ENCODE measurements at regions not wholly inside any gene's neighbourhood (a gene's known extent, or its start where the extent isn't known, plus 50 kb on each side); places are given as distances from the start of the nearest gene placed in this dataset.
"Not testable (repeated sequence)": the region's sequence is repeated elsewhere in the genome, so short reads cannot be mapped to it uniquely, and the experiment has no call there.

GRCh38 chr14:34275078-34275477, 187.0 kb downstream of the SPTSSA start:
- no peak for TF ChIP-seq EZH2 (IDR thresholded peaks at IDR 0.05; ENCODE audit: borderline replicate concordance, insufficient read depth, low read depth, low read length, poor library complexity, severe bottlenecking)
- TF ChIP-seq CTCF (IDR thresholded peaks at IDR 0.05), result no peak
- Histone ChIP-seq H3K9me3 (ENCODE audit: control extremely low read depth in 1 of 3, control insufficient read depth in 2 of 3, insufficient read depth in 1 of 3, low read length in 2 of 3) (no peaks in the 10 kb centered on the region), H3K4me1 (ENCODE audit: control insufficient read depth in 2 of 2, insufficient read depth in 2 of 2, low read length in 2 of 2) (no peaks in the 10 kb centered on the region), H3K9ac (ENCODE audit: low read length) (no peak overlapping the region), H3K79me2 (ENCODE audit: control insufficient read depth, insufficient read depth, low read length) (no peaks in the 10 kb centered on the region), H4K20me1 (ENCODE audit: control insufficient read depth, insufficient read depth, low read length, poor library complexity, severe bottlenecking) (no peaks in the 10 kb centered on the region), H3K36me3 (replicated peaks in 1 of 2; ENCODE audit: control extremely low read depth in 1 of 2, control insufficient read depth in 1 of 2, extremely low read depth in 1 of 2, insufficient read depth in 2 of 2, low read length in 1 of 2) (no peaks in the 10 kb centered on the region), H3K4me3 (ENCODE audit: control extremely low read depth in 1 of 5, extremely low read depth in 1 of 5, insufficient read depth in 1 of 5, low read depth in 2 of 5, low read length in 4 of 5) (no peak overlapping the region), H3K4me2 (replicated peaks; ENCODE audit: low read depth, low read length, poor library complexity, severe bottlenecking) (no peak overlapping the region), H3K27me3 (replicated peaks in 1 of 4; ENCODE audit: control extremely low read depth in 1 of 4, control insufficient read depth in 3 of 4, insufficient read depth in 4 of 4, low read length in 3 of 4) (no peaks in the 10 kb centered on the region), H2AFZ (ENCODE audit: insufficient read depth, low read depth, low read length, poor library complexity, severe bottlenecking) (no peak overlapping the region), H3K27ac (ENCODE audit: low read length in 2 of 2) (no peak overlapping the region)
- Mint-ChIP-seq H3K27me3 (peaks cover 12% of the 10 kb centered on the region), H3K4me3 (no peak overlapping the region), H3K27ac (no peak overlapping the region), H3K9me3 (ENCODE audit: insufficient read depth) (no peaks in the 10 kb centered on the region), H3K4me1 (no peaks in the 10 kb centered on the region)
- DNase-seq (no peak), ATAC-seq (ENCODE audit: low read depth) (no peak)
- ChIA-PET CTCF (no interaction called here), POLR2A (no interaction called here)
- 100% methylated on average over 2 of the region's 4 CpGs for WGBS (ENCODE audit: insufficient coverage)
- intact Hi-C loops (cut with micrococcal nuclease), result no loop called here

GRCh38 chr14:34273716-34274115, 188.3 kb downstream of the SPTSSA start:
- no CpG with 5 or more reads among the region's 4 CpGs for WGBS (ENCODE audit: insufficient coverage)
- H3K4me1 Mint-ChIP-seq; H3K4me3 ChIP-seq (ENCODE audit: control extremely low read depth in 1 of 5, extremely low read depth in 1 of 5, insufficient read depth in 1 of 5, low read depth in 2 of 5, low read length in 4 of 5); DNase-seq; POLR2A ChIA-PET; H3K27me3 ChIP-seq (replicated peaks in 1 of 4; ENCODE audit: control extremely low read depth in 1 of 4, control insufficient read depth in 3 of 4, insufficient read depth in 4 of 4, low read length in 3 of 4); H3K4me2 ChIP-seq (replicated peaks; ENCODE audit: low read depth, low read length, poor library complexity, severe bottlenecking); intact Hi-C loops (cut with micrococcal nuclease); H3K9ac ChIP-seq (ENCODE audit: low read length); H3K79me2 ChIP-seq (ENCODE audit: control insufficient read depth, insufficient read depth, low read length); H3K4me1 ChIP-seq (ENCODE audit: control insufficient read depth in 2 of 2, insufficient read depth in 2 of 2, low read length in 2 of 2); H3K9me3 ChIP-seq (ENCODE audit: control extremely low read depth in 1 of 3, control insufficient read depth in 2 of 3, insufficient read depth in 1 of 3, low read length in 2 of 3); H3K36me3 ChIP-seq (replicated peaks in 1 of 2; ENCODE audit: control extremely low read depth in 1 of 2, control insufficient read depth in 1 of 2, extremely low read depth in 1 of 2, insufficient read depth in 2 of 2, low read length in 1 of 2); H4K20me1 ChIP-seq (ENCODE audit: control insufficient read depth, insufficient read depth, low read length, poor library complexity, severe bottlenecking); H3K9me3 Mint-ChIP-seq (ENCODE audit: insufficient read depth); ATAC-seq (ENCODE audit: low read depth); H2AFZ ChIP-seq (ENCODE audit: insufficient read depth, low read depth, low read length, poor library complexity, severe bottlenecking); H3K27ac Mint-ChIP-seq; CTCF ChIA-PET; H3K4me3 Mint-ChIP-seq; H3K27ac ChIP-seq (ENCODE audit: low read length in 2 of 2): not testable (repeated sequence)
- H3K27me3 Mint-ChIP-seq, result peaks cover 12% of the 10 kb centered on the region
